Kidney (tissue), 13 donors: ENCODE measurements at regions not wholly inside any gene's neighbourhood (a gene's known extent, or its start where the extent isn't known, plus 50 kb on each side); places are given as distances from the start of the nearest gene placed in this dataset.
A peak's percentile ranks its signal among the peaks of the same experiment; 100 is the strongest.

Source experiments
- DNase-seq, 5 donors: peaks; one replicate each; pipeline ENCODE4 v3.0.0-alpha.2; 2013 to 2020
- FAIRE-seq: peaks from 2 replicates; lab custom pipeline; 2012; peaks lifted over from hg19 to GRCh38; lab: Jason Lieb, UNC
- H3K27ac ChIP-seq, 2 donors: one replicate each; pipeline ENCODE4 v1.7.0; 2013; ENCODE audit warnings: low read depth in 2 of 2, low read length in 2 of 2, inconsistent platforms in 1 of 2
- H3K27me3 ChIP-seq: one replicate; pipeline ENCODE4 v1.7.1; 2013; ENCODE audit warnings: low read length, inconsistent platforms; ENCODE audit not compliant: control insufficient read depth, insufficient read depth
- H3K36me3 ChIP-seq, 3 donors: one replicate each; pipeline versions ENCODE4 v1.7.0 to v1.7.1; 2013; ENCODE audit warnings: low read length in 3 of 3, control low read depth in 1 of 3, inconsistent platforms in 1 of 3; ENCODE audit not compliant: insufficient read depth in 3 of 3, control insufficient read depth in 2 of 3
- H3K4me1 ChIP-seq, 3 donors: one replicate each; pipeline versions ENCODE4 v1.7.0 to v1.7.1; 2013; ENCODE audit warnings: low read length in 3 of 3, inconsistent platforms in 1 of 3, low read depth in 1 of 3; ENCODE audit not compliant: control insufficient read depth in 2 of 3, insufficient read depth in 2 of 3
- H3K4me3 ChIP-seq, 3 donors: one replicate each; pipeline versions ENCODE4 v1.7.0 to v1.8.1; 2013; ENCODE audit warnings: low read length in 3 of 3, control low read depth in 1 of 3, inconsistent platforms in 1 of 3
- H3K9ac ChIP-seq, 3 donors: one replicate each; pipeline versions ENCODE4 v1.7.0 to v1.7.1; 2013; ENCODE audit warnings: low read length in 3 of 3, control low read depth in 1 of 3, inconsistent platforms in 1 of 3
- H3K9me3 ChIP-seq, 3 donors: one replicate each; pipeline versions ENCODE4 v1.7.0 to v1.7.1; 2013; ENCODE audit warnings: low read length in 3 of 3, control low read depth in 1 of 3, inconsistent platforms in 1 of 3; ENCODE audit not compliant: control insufficient read depth in 2 of 3, insufficient read depth in 1 of 3
- intact Hi-C: fragments of 100-400 bp; cut with DNase I; formaldehyde crosslinking; loops from one replicate; pipeline ENCODE4 v1.11.1; 2022
- TF ChIP-seq, protein P1 (sequence below): IDR thresholded peaks from 3 replicates; pipeline ENCODE4 v1.5.1; 2012; ENCODE audit warnings: mild to moderate bottlenecking, moderate library complexity, borderline replicate concordance; ENCODE audit not compliant: insufficient read depth; ENCODE audit errors: extremely low read depth
- donor health status: control.
- donor health status: control.
- donor health status: control.
- donor health status: control.
- donor health status: control.
- donor health status: DM: yes; HTN: yes; CAD: no.
- donor health status: Normal renal cell carcinoma (clear cell type).

DNA sequence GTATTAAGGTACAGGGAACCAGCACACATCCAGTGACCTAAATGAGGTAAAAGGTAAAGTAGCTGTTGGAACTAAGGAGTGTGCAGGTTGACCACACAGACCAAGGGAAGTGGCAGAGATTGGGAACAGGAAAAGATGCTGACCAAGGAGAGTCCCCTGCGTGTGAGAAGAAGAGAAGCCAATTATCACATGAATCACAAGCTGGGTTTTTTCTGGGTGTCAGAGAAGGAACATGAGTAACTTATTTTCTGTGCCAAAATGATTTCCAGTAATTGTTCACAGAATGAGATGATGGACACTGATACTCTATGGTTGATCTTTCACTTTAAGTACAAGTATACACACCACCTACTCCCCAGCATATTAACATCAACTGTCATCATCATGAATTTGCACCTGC, 130.7 kb upstream of the ACO1 start:
- Histone ChIP-seq H3K9ac (no peak overlapping the region), H3K27ac (no peak overlapping the region), H3K4me3 (no peak overlapping the region), H3K27me3 (no peaks in the 10 kb centered on the region), H3K36me3 (no peaks in the 10 kb centered on the region), H3K4me1 (peaks cover 0 to 7% (median 0%) of the 10 kb centered on the region in 3 donors), H3K9me3 (peaks cover 0 to 1% (median 0%) of the 10 kb centered on the region in 3 donors)
- no peak for FAIRE-seq
- DNase-seq: no peak
- TF ChIP-seq, protein P1, sequence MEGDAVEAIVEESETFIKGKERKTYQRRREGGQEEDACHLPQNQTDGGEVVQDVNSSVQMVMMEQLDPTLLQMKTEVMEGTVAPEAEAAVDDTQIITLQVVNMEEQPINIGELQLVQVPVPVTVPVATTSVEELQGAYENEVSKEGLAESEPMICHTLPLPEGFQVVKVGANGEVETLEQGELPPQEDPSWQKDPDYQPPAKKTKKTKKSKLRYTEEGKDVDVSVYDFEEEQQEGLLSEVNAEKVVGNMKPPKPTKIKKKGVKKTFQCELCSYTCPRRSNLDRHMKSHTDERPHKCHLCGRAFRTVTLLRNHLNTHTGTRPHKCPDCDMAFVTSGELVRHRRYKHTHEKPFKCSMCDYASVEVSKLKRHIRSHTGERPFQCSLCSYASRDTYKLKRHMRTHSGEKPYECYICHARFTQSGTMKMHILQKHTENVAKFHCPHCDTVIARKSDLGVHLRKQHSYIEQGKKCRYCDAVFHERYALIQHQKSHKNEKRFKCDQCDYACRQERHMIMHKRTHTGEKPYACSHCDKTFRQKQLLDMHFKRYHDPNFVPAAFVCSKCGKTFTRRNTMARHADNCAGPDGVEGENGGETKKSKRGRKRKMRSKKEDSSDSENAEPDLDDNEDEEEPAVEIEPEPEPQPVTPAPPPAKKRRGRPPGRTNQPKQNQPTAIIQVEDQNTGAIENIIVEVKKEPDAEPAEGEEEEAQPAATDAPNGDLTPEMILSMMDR: no peak
- intact Hi-C loops: no loop called here

DNA sequence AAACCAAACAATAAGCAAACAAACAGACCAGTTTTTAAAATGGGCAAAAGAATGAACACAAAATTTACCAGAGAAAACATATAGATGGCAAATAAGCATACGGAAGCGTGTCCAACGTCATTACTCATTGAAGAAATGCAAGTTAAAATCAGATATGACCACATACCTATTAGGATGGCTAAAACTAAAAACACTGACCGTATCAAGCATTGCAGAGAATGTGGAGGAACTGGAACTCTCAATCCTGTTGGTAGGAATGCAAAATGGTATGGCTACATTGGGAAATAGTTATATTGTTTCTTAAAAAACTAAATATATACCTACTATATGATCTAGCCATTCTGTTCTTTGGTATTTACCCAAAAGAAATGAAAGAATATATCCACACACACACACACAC, 129.4 kb upstream of the ACO1 start:
- peaks cover 0 to 1% (median 0%) of the 10 kb centered on the region in 3 donors for H3K9me3 ChIP-seq
- no peak for FAIRE-seq
- H3K27ac ChIP-seq: no peak overlapping the region
- peaks cover 0 to 2% (median 0%) of the 10 kb centered on the region in 3 donors for H3K4me1 ChIP-seq
- H3K4me3 ChIP-seq: no peak overlapping the region
- intact Hi-C loops: no loop called here
- no peaks in the 10 kb centered on the region for H3K27me3 ChIP-seq
- no peak for DNase-seq
- no peak overlapping the region for H3K9ac ChIP-seq
- TF ChIP-seq, protein P1: no peak
- no peaks in the 10 kb centered on the region for H3K36me3 ChIP-seq

GRCh38 chr9:32258482-32258881, 126.0 kb upstream of the ACO1 start:
- no peak for FAIRE-seq
- Histone ChIP-seq H3K9me3 (peaks cover 0 to 1% (median 0%) of the 10 kb centered on the region in 3 donors), H3K36me3 (no peaks in the 10 kb centered on the region), H3K27me3 (no peaks in the 10 kb centered on the region), H3K9ac (no peak overlapping the region), H3K27ac (no peak overlapping the region), H3K4me3 (no peak overlapping the region), H3K4me1 (no peaks in the 10 kb centered on the region)
- intact Hi-C loops: no loop called here
- TF ChIP-seq, protein P1: no peak
- no peak for DNase-seq

GRCh38 chr9:32260151-32260862, 124.1 kb upstream of the ACO1 start:
- peak in 4 of 5 donors; percentile 75 to 87 (median 80) for DNase-seq
- no peak overlapping the region for H3K27ac ChIP-seq
- intact Hi-C loops: no loop called here

More at GRCh38 chr9:32260151-32260862, 124.1 kb upstream of the ACO1 start:
- TF ChIP-seq, protein P1: no peak
- peaks cover 0 to 2% (median 0%) of the 10 kb centered on the region in 3 donors for H3K4me1 ChIP-seq
- no peak for FAIRE-seq
- no peak overlapping the region for H3K4me3 ChIP-seq
- H3K9me3 ChIP-seq: no peaks in the 10 kb centered on the region
- no peaks in the 10 kb centered on the region for H3K27me3 ChIP-seq
- no peak overlapping the region for H3K9ac ChIP-seq
- H3K36me3 ChIP-seq: no peaks in the 10 kb centered on the region
